Endothelial cell of umbilical vein (primary cell): ENCODE measurements at regions not wholly inside any gene's neighbourhood (a gene's known extent, or its start where the extent isn't known, plus 50 kb on each side); places are given as distances from the start of the nearest gene placed in this dataset.

Experiments
- BruUV-seq: library from RNA; stranded (reverse); fragments of 400-500 nt; replicated peaks from 2 replicates; lab custom pipeline; 2021; lab: Mats Ljungman, UMichigan
- CTCF ChIA-PET: fragments of 300-600, 350-600 bp; sonication (Branson Sonifier 250); formaldehyde crosslinking; loops from one replicate; lab custom pipeline; 2021; ENCODE audit warnings: antibody characterized with exemption, inconsistent platforms; lab: Charles Lee
- POLR2A ChIA-PET: fragments of 300-600, 350-600 bp; sonication (Branson Sonifier 250); formaldehyde crosslinking; loops from one replicate; lab custom pipeline; 2021; ENCODE audit warnings: antibody characterized with exemption, inconsistent platforms; lab: Charles Lee
- DNase-seq: peaks from one replicate; pipeline ENCODE4 v3.0.0-alpha.2; 2011; ENCODE audit warnings: low read depth, low spot score
- FAIRE-seq: peaks from 2 replicates; lab custom pipeline; 2011; peaks lifted over from hg19 to GRCh38; lab: Jason Lieb, UNC
- H2AFZ ChIP-seq: 2 replicates; pipeline ENCODE4 v1.6.0; 2012; ENCODE audit warnings: low read depth, low read length, control low read depth, inconsistent platforms
- H3K27ac ChIP-seq: 2 replicates; pipeline ENCODE4 v1.5.1; 2011; ENCODE audit warnings: low read depth, mild to moderate bottlenecking, control low read depth, low read length, moderate library complexity; ENCODE audit not compliant: insufficient read depth
- H3K27me3 ChIP-seq, 2 experiments: 2 replicates each; pipeline versions ENCODE4 v1.6.0 to v1.6.1; 2011; ENCODE audit warnings: low read length in 2 of 2, mixed read lengths in 1 of 2; ENCODE audit not compliant: control insufficient read depth in 2 of 2, insufficient read depth in 2 of 2
- H3K36me3 ChIP-seq, 2 experiments: 2 replicates in 1 of 2; 3 replicates in 1 of 2; pipeline ENCODE4 v1.5.1; 2011; ENCODE audit warnings: low read length in 2 of 2, mild to moderate bottlenecking in 1 of 2, moderate library complexity in 1 of 2; ENCODE audit not compliant: control insufficient read depth in 2 of 2, insufficient read depth in 2 of 2; ENCODE audit errors: extremely low read depth in 1 of 2
- H3K4me1 ChIP-seq: 3 replicates; pipeline ENCODE4 v1.5.1; 2011; ENCODE audit warnings: mild to moderate bottlenecking, low read length; ENCODE audit not compliant: control insufficient read depth, insufficient read depth; ENCODE audit errors: extremely low read depth
- H3K4me2 ChIP-seq: 2 replicates; pipeline ENCODE4 v1.6.1; 2011; ENCODE audit warnings: low read length, control low read depth, mixed read lengths; ENCODE audit not compliant: insufficient read depth
- H3K4me3 ChIP-seq, 3 experiments: fragments of 200-600 bp in 1 of 3; sonication (generic), shearing (Covaris generic) in 1 of 3; replicated peaks in 1 of 3; 2 replicates each; pipeline ENCODE4 v1.5.1; 2011 to 2016; ENCODE audit warnings: control low read depth in 3 of 3, low read length in 3 of 3, mild to moderate bottlenecking in 2 of 3, inconsistent platforms in 1 of 3, low read depth in 1 of 3, moderate library complexity in 1 of 3; ENCODE audit not compliant: insufficient read depth in 1 of 3
- H3K79me2 ChIP-seq: 2 replicates; pipeline ENCODE4 v1.6.0; 2012; ENCODE audit warnings: low read length, inconsistent platforms; ENCODE audit not compliant: control insufficient read depth, insufficient read depth
- H3K9ac ChIP-seq: replicated peaks from 2 replicates; pipeline ENCODE3; 2011; ENCODE audit warnings: low read length, control low read depth; ENCODE audit not compliant: insufficient read depth; ENCODE audit errors: extremely low read depth
- H3K9me1 ChIP-seq: replicated peaks from 3 replicates; pipeline ENCODE4 v1.6.0; 2011; ENCODE audit warnings: mild to moderate bottlenecking, low read length; ENCODE audit not compliant: control insufficient read depth, insufficient read depth; ENCODE audit errors: extremely low read depth
- H3K9me3 ChIP-seq: replicated peaks from 2 replicates; pipeline ENCODE4 v1.5.1; 2012; ENCODE audit warnings: low read length, inconsistent platforms; ENCODE audit not compliant: control insufficient read depth, insufficient read depth
- H4K20me1 ChIP-seq: replicated peaks from 2 replicates; pipeline ENCODE3; 2011; ENCODE audit warnings: mild to moderate bottlenecking, low read length; ENCODE audit not compliant: control insufficient read depth, insufficient read depth; ENCODE audit errors: extremely low read depth
- CTCF ChIP-seq, 2 donors: IDR thresholded peaks; 1 replicate in 1 of 2; 2 replicates in 1 of 2; pipeline ENCODE4 v1.5.1; 2011; ENCODE audit warnings: low read length in 2 of 2, mild to moderate bottlenecking in 2 of 2, moderate library complexity in 2 of 2, control low read depth in 1 of 2, inconsistent platforms in 1 of 2, low read depth in 1 of 2; ENCODE audit not compliant: insufficient read depth in 1 of 2; ENCODE audit errors: extremely low read depth in 1 of 2
- EZH2 ChIP-seq: IDR thresholded peaks from 2 replicates; pipeline ENCODE4 v1.6.1; 2012; ENCODE audit warnings: borderline replicate concordance, low read depth, mild to moderate bottlenecking, moderate library complexity, low read length, inconsistent platforms; ENCODE audit not compliant: severe bottlenecking
- FOS ChIP-seq: IDR thresholded peaks from 2 replicates; pipeline ENCODE4 v1.6.1; 2011; ENCODE audit warnings: mild to moderate bottlenecking, low read length, moderate library complexity, borderline replicate concordance; ENCODE audit not compliant: insufficient read depth
- GATA2 ChIP-seq: IDR thresholded peaks from 2 replicates; pipeline ENCODE4 v1.7.0; 2011; ENCODE audit warnings: low read depth, mild to moderate bottlenecking, moderate library complexity, mixed read lengths, low read length; ENCODE audit not compliant: insufficient read length, insufficient read depth
- JUN ChIP-seq: IDR thresholded peaks from 2 replicates; pipeline ENCODE4 v1.6.1; 2011; ENCODE audit warnings: borderline replicate concordance, low read depth; ENCODE audit not compliant: insufficient read length, insufficient read depth
- MYC ChIP-seq: IDR thresholded peaks from one replicate; pipeline ENCODE4 v1.6.1; 2011; ENCODE audit warnings: mild to moderate bottlenecking, low read depth, low read length
- POLR2A ChIP-seq: IDR thresholded peaks from 2 replicates; pipeline ENCODE4 v1.6.1; 2012; ENCODE audit warnings: low read depth, mild to moderate bottlenecking, control low read depth, low read length
- POLR2AphosphoS5 ChIP-seq: IDR thresholded peaks from 2 replicates; pipeline ENCODE4 v1.6.1; 2012; ENCODE audit warnings: low read depth, mild to moderate bottlenecking, control low read depth, low read length, moderate library complexity; ENCODE audit not compliant: insufficient read depth
- dilution Hi-C: fragments of 300-500 bp; cut with MboI; formaldehyde crosslinking; loops from one replicate; pipeline ENCODE4 v1.15.0; 2019; ENCODE audit warnings: low sequenced_read_pairs; ENCODE audit not compliant: extremely low pct_ligation_motif_present
- intact Hi-C: fragments of 100-400 bp; cut with micrococcal nuclease; formaldehyde crosslinking; loops from one replicate; pipeline ENCODE4 v1.10.0; 2022
- TF ChIP-seq, protein P1 (sequence below): IDR thresholded peaks from 2 replicates; pipeline ENCODE4 v1.6.1; 2011; ENCODE audit not compliant: insufficient read depth, insufficient read length

GRCh38 chr20:16637797-16638196 lies 64.5 kb upstream of the KIF16B start:
- BruUV-seq = no TSS peak

GRCh38 chr20:16626849-16627248 lies 53.6 kb upstream of the KIF16B start:
- Histone ChIP-seq H3K4me3 (no peak overlapping the region), H3K4me1 (no peaks in the 10 kb centered on the region), H3K4me2 (no peak overlapping the region), H3K79me2 (no peaks in the 10 kb centered on the region), H3K27me3 (no peaks in the 10 kb centered on the region), H3K27ac (no peak overlapping the region), H3K9ac (no peak overlapping the region), H3K9me3 (no peaks in the 10 kb centered on the region), H2AFZ (no peak overlapping the region), H3K36me3 (no peaks in the 10 kb centered on the region), H3K9me1 (no peaks in the 10 kb centered on the region), H4K20me1 (no peaks in the 10 kb centered on the region)
- ChIA-PET POLR2A (no interaction called here), CTCF (no interaction called here)
- no peak for FAIRE-seq
- dilution Hi-C loops = no loop called here
- no peak for TF ChIP-seq GATA2
- no peak for TF ChIP-seq POLR2AphosphoS5
- TF ChIP-seq CTCF (IDR thresholded peaks at IDR 0.05; ENCODE audit: extremely low read depth in 1 of 2, insufficient read depth in 1 of 2, low read depth in 1 of 2, low read length in 2 of 2) = no peak
- TF ChIP-seq, protein P1, sequence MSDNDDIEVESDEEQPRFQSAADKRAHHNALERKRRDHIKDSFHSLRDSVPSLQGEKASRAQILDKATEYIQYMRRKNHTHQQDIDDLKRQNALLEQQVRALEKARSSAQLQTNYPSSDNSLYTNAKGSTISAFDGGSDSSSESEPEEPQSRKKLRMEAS = no peak
- TF ChIP-seq EZH2 = no peak
- TF ChIP-seq MYC = no peak
- no peak for TF ChIP-seq FOS
- no peak for TF ChIP-seq JUN
- no peak for TF ChIP-seq POLR2A
- intact Hi-C loops = no loop called here
- DNase-seq = no peak
- BruUV-seq = no TSS peak

More at GRCh38 chr20:16637797-16638196, 64.5 kb upstream of the KIF16B start:
- H3K27ac ChIP-seq = no peak overlapping the region
- intact Hi-C loops (no loop called here), dilution Hi-C loops (no loop called here)
- TF ChIP-seq POLR2AphosphoS5 (no peak), JUN (no peak), POLR2A (no peak), EZH2 (no peak)
- H3K9ac ChIP-seq = no peak overlapping the region
- no peaks in the 10 kb centered on the region for H3K27me3 ChIP-seq
- no peak overlapping the region for H3K4me2 ChIP-seq
- H3K36me3 ChIP-seq = no peaks in the 10 kb centered on the region
- DNase-seq (no peak), FAIRE-seq (no peak)
- H3K4me3 ChIP-seq = no peak overlapping the region
- POLR2A ChIA-PET = no interaction called here
- no peak overlapping the region for H2AFZ ChIP-seq
- H3K9me1 ChIP-seq = no peaks in the 10 kb centered on the region
- no peaks in the 10 kb centered on the region for H4K20me1 ChIP-seq
- no peaks in the 10 kb centered on the region for H3K79me2 ChIP-seq
- no peaks in the 10 kb centered on the region for H3K4me1 ChIP-seq
- H3K9me3 ChIP-seq = no peaks in the 10 kb centered on the region
- CTCF ChIA-PET = no interaction called here
